ENCODE measurements at regions not wholly inside any gene's neighbourhood (a gene's known extent, or its start where the extent isn't known, plus 50 kb on each side); places are given as distances from the start of the nearest gene placed in this dataset.

DNA sequence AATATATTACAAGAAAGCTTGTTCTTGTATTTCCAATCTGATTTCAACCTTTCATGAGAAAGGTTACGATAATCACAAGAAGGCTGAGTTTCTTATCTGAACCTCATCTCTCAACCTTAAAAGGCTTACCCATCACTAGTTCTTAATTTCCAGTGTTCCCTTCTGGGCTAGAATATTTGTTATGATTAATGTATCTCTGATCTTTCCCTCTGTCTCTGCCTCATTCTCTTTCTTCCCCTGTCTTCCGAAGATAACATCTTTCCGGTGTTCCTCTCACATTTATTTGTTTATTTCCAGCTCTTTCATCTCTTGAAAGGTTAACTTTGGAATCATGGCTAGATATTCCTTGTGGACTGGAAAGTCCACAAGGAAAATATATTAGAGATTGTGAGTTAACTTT, 255.9 kb downstream of the SLC6A15 start:
- Mint-ChIP-seq H3K36me3 (ENCODE audit: low read depth) (no peaks in the 10 kb centered on the region), H3K4me1 (no peaks in the 10 kb centered on the region), H3K27ac (no peak overlapping the region), H3K27me3 (no peaks in the 10 kb centered on the region), H3K9me3 (no peaks in the 10 kb centered on the region), H3K4me3 (no peak overlapping the region)
- ATAC-seq (ENCODE audit: low read depth): no peak
- TF ChIP-seq, protein P1, sequence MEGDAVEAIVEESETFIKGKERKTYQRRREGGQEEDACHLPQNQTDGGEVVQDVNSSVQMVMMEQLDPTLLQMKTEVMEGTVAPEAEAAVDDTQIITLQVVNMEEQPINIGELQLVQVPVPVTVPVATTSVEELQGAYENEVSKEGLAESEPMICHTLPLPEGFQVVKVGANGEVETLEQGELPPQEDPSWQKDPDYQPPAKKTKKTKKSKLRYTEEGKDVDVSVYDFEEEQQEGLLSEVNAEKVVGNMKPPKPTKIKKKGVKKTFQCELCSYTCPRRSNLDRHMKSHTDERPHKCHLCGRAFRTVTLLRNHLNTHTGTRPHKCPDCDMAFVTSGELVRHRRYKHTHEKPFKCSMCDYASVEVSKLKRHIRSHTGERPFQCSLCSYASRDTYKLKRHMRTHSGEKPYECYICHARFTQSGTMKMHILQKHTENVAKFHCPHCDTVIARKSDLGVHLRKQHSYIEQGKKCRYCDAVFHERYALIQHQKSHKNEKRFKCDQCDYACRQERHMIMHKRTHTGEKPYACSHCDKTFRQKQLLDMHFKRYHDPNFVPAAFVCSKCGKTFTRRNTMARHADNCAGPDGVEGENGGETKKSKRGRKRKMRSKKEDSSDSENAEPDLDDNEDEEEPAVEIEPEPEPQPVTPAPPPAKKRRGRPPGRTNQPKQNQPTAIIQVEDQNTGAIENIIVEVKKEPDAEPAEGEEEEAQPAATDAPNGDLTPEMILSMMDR (IDR thresholded peaks at IDR 0.05): no peak
- DNase-seq: no peak
- intact Hi-C loops (cut with micrococcal nuclease): no loop called here
- ChIA-PET POLR2A (no interaction called here), CTCF (no interaction called here)

DNA sequence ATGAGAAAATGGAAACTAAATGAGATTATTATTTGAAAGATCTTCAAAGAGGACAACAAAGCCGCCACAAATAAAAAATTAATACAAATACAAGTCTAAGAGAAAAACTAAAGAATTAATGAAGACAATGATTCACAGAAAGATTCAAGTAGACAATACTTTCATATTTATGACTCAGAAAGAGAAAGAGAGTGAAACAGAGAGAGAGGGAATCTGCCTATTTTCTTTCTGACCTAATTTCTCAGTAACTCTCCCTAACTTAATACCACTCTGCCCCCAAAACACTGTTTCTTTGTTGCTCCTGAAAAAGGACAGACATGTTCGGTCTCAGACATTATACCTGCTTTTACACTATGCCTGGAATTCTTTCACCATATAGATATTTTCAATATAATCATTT, 259.1 kb downstream of the SLC6A15 start:
- CTCF ChIA-PET: no interaction called here
- H3K4me1 Mint-ChIP-seq: no peaks in the 10 kb centered on the region
- no peak for ATAC-seq (ENCODE audit: low read depth)
- POLR2A ChIA-PET: no interaction called here
- intact Hi-C loops (cut with micrococcal nuclease): no loop called here
- H3K9me3 Mint-ChIP-seq: peaks cover under 1% of the 10 kb centered on the region
- no peak overlapping the region for H3K4me3 Mint-ChIP-seq
- DNase-seq: no peak
- TF ChIP-seq, protein P1 (IDR thresholded peaks at IDR 0.05): no peak
- no peaks in the 10 kb centered on the region for H3K36me3 Mint-ChIP-seq (ENCODE audit: low read depth)
- H3K27ac Mint-ChIP-seq: no peak overlapping the region
- no peaks in the 10 kb centered on the region for H3K27me3 Mint-ChIP-seq

DNA sequence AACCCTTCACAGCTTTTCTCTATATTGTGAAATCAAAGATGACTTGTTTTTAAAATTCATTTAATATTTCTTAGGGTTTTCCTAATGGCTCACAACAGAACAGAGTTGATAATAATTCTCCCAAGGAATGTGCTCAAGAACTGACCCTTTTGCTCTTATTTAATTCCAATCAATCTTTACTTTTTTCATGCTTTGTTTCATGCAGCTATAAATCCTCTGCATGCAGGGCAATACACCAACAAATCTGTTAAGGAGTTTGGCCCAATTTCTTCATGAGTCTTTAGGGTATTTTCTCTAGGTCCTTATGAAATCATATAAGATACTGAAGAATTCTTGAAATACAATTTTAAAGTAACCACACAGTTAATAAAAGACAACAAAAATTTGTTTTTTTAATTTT, 264.2 kb downstream of the SLC6A15 start:
- Mint-ChIP-seq H3K4me1 (no peaks in the 10 kb centered on the region), H3K27ac (no peak overlapping the region), H3K9me3 (peaks cover 2% of the 10 kb centered on the region), H3K36me3 (ENCODE audit: low read depth) (no peaks in the 10 kb centered on the region), H3K4me3 (no peak overlapping the region), H3K27me3 (no peaks in the 10 kb centered on the region)
- ATAC-seq (ENCODE audit: low read depth) (no peak), DNase-seq (no peak)
- ChIA-PET CTCF (no interaction called here), POLR2A (no interaction called here)
- intact Hi-C loops (cut with micrococcal nuclease): no loop called here
- TF ChIP-seq, protein P1 (IDR thresholded peaks at IDR 0.05): no peak

DNA sequence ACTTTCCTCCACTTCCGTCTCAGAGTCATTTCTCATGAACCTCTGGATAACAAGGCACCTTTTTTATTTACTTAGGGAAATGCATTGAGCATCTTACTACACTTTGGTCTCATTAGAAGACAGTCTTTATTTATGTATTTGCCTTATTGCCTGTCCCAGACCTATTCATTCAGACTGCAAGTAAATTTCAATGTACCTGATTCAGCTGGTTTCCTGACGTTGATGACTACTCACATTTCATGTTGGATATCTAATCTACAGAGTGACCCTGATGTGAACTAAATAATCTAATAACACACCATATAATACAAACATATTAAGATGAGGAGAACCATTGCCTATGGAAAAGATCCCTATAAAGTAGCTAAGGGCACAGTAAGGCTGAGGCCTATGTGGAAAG, 267.7 kb downstream of the SLC6A15 start:
- ChIA-PET POLR2A (no interaction called here), CTCF (no interaction called here)
- Mint-ChIP-seq H3K27ac (no peak overlapping the region), H3K4me1 (no peaks in the 10 kb centered on the region), H3K4me3 (no peak overlapping the region), H3K36me3 (ENCODE audit: low read depth) (no peaks in the 10 kb centered on the region), H3K9me3 (peaks cover 2% of the 10 kb centered on the region), H3K27me3 (no peaks in the 10 kb centered on the region)
- ATAC-seq (ENCODE audit: low read depth): no peak
- TF ChIP-seq, protein P1 (IDR thresholded peaks at IDR 0.05): no peak
- no peak for DNase-seq
- intact Hi-C loops (cut with micrococcal nuclease): no loop called here

DNA sequence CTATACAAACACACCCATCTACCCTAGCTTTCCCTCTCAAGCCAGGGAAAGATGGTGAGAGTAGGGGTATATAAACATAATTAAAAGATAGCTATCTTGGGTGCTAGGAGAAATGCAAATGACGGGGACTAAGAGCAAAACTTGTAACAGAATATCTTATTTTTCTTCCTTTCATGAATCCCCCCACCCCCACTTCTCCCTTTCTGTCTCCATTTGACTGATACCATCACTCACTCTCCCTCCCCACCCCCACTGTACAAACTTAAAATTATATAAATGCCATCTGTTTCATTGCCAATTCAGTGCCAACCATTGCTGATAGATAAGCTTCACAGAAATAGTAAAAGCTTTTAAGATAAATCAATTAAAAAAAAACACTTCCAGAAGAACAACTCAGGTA, 268.6 kb downstream of the SLC6A15 start:
- Mint-ChIP-seq H3K27ac (no peak overlapping the region), H3K4me1 (no peaks in the 10 kb centered on the region), H3K36me3 (ENCODE audit: low read depth) (no peaks in the 10 kb centered on the region), H3K27me3 (no peaks in the 10 kb centered on the region), H3K4me3 (no peak overlapping the region), H3K9me3 (peaks cover 2% of the 10 kb centered on the region)
- TF ChIP-seq, protein P1 (IDR thresholded peaks at IDR 0.05): no peak
- intact Hi-C loops (cut with micrococcal nuclease): no loop called here
- ATAC-seq (ENCODE audit: low read depth) (no peak), DNase-seq (no peak)
- ChIA-PET POLR2A (no interaction called here), CTCF (no interaction called here)

Measured in activated B cell treated with CpG ODN at 0.5 μM for 24 hours (primary cell).